Tibial artery (tissue), 4 donors: ENCODE measurements at regions not wholly inside any gene's neighbourhood (a gene's known extent, or its start where the extent isn't known, plus 50 kb on each side); places are given as distances from the start of the nearest gene placed in this dataset.

Experiments used
- DNase-seq, 2 donors: peaks; one replicate each; pipeline ENCODE4 v3.0.0-alpha.2; 2019
- H3K27ac ChIP-seq, 2 donors: fragments of 200-600 bp; sonication (generic) in 1 of 2; 1 replicate in 1 of 2; 2 replicates in 1 of 2; pipeline ENCODE4 v1.5.1; 2018 to 2019; ENCODE audit warnings: mild to moderate bottlenecking in 1 of 2
- H3K27me3 ChIP-seq, 2 donors: fragments of 200-600 bp; sonication (generic) in 1 of 2; one replicate each; pipeline versions ENCODE4 v1.5.1 to v1.6.0; 2016 to 2019
- H3K36me3 ChIP-seq, 3 donors: fragments of 200-600 bp; sonication (generic) in 2 of 3; one replicate each; pipeline ENCODE4 v1.5.1; 2016 to 2019; ENCODE audit warnings: mild to moderate bottlenecking in 2 of 3
- H3K4me1 ChIP-seq, 4 donors: fragments of 200-600 bp; sonication (generic) in 2 of 4; 1 replicate in 3 of 4; 2 replicates in 1 of 4; pipeline ENCODE4 v1.5.1; 2016 to 2019
- H3K4me3 ChIP-seq, 2 donors: fragments of 200-600 bp; sonication (generic) in 1 of 2; 1 replicate in 1 of 2; 2 replicates in 1 of 2; pipeline ENCODE4 v1.5.1; 2018 to 2019; ENCODE audit warnings: mild to moderate bottlenecking in 2 of 2
- H3K9me3 ChIP-seq, 3 donors: fragments of 200-600 bp; sonication (generic) in 1 of 3; one replicate each; pipeline ENCODE4 v1.5.1; 2016 to 2019
- intact Hi-C: fragments of 100-400 bp; cut with DNase I; formaldehyde crosslinking; loops from one replicate; pipeline ENCODE4 v1.15.0; 2023; ENCODE audit warnings: low total_unique reads
- TF ChIP-seq, protein P1 (sequence below), 2 experiments: fragments of 200-600 bp in 1 of 2; fragments of 450-650 bp in 1 of 2; IDR thresholded peaks; one replicate each; pipeline ENCODE4 v1.5.1; 2017 to 2019; ENCODE audit warnings: antibody characterized with exemption in 2 of 2, mild to moderate bottlenecking in 1 of 2, moderate library complexity in 1 of 2

DNA sequence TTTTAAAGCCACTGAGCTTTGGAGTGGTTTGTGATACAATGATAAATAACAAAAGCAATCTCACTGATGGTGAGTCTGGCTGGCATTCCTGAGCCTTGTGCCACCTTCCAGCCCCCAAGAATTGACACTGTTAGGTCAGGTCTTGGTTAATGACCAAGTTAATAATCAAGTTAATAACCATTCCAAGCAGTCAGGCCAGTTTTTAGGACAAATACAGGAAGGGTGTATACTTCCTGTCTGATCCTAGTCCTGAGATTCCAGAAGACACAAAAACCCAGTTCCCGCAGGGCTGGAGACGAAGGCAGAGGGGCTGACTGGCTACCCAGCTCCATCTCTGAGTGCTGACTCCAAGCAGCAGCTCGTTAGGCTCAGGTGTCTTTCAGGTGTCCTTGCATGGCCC is 74.6 kb upstream of the LAPTM4A start:
- Histone ChIP-seq H3K4me1 (no peaks in the 10 kb centered on the region), H3K36me3 (no peaks in the 10 kb centered on the region), H3K27ac (no peak overlapping the region), H3K27me3 (peaks cover 0 to 2% of the 10 kb centered on the region in 2 donors), H3K9me3 (no peaks in the 10 kb centered on the region), H3K4me3 (no peak overlapping the region)
- intact Hi-C loops: no loop called here
- TF ChIP-seq, protein P1, sequence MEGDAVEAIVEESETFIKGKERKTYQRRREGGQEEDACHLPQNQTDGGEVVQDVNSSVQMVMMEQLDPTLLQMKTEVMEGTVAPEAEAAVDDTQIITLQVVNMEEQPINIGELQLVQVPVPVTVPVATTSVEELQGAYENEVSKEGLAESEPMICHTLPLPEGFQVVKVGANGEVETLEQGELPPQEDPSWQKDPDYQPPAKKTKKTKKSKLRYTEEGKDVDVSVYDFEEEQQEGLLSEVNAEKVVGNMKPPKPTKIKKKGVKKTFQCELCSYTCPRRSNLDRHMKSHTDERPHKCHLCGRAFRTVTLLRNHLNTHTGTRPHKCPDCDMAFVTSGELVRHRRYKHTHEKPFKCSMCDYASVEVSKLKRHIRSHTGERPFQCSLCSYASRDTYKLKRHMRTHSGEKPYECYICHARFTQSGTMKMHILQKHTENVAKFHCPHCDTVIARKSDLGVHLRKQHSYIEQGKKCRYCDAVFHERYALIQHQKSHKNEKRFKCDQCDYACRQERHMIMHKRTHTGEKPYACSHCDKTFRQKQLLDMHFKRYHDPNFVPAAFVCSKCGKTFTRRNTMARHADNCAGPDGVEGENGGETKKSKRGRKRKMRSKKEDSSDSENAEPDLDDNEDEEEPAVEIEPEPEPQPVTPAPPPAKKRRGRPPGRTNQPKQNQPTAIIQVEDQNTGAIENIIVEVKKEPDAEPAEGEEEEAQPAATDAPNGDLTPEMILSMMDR (IDR thresholded peaks at IDR 0.05): no peak
- DNase-seq: no peak

DNA sequence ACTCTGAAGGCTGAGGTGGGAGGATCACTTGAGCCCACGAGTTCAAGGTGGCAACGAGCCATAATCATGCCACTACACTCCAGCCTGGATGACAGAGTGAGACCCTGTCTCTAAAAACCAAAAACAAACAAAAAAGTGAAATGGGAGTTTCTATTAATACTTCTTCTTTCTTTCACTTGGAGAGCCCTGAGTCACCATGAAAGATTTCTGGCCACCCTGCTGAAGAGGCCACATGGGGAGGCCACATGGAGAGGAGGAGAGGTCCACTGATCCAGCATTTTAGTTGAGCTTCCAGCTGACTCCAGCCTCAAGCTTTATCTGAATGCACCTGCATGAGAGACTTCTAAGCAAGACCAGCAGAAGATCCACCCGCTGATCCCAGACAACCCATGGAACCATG is 74.2 kb upstream of the LAPTM4A start:
- H3K36me3 ChIP-seq: no peaks in the 10 kb centered on the region
- H3K4me1 ChIP-seq: no peaks in the 10 kb centered on the region
- H3K27ac ChIP-seq: no peak overlapping the region
- TF ChIP-seq, protein P1 (IDR thresholded peaks at IDR 0.05): no peak
- no peak overlapping the region for H3K4me3 ChIP-seq
- H3K9me3 ChIP-seq: no peaks in the 10 kb centered on the region
- DNase-seq: no peak
- H3K27me3 ChIP-seq: peaks cover 0 to 2% of the 10 kb centered on the region in 2 donors
- intact Hi-C loops: no loop called here

DNA sequence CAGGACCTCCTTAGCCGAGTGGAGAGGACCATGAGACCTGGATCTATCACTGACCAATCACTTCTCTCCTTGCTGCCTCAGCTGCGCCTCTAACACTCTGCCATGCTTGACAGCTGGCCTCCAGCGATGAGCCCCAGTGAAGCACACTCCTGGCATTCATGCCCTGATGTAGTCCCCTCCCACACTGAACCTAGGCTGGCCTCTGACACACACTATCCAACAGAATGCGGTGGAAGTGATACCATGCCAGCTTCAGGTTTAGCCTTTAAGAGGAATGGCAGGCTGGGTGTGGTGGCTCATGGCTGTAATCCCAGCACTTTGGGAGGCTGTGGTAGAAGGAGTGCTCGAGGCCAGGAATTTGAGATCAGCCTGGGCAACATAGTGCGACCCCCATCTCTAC is 73.7 kb upstream of the LAPTM4A start:
- no peaks in the 10 kb centered on the region for H3K4me1 ChIP-seq
- H3K27ac ChIP-seq: no peak overlapping the region
- no peaks in the 10 kb centered on the region for H3K9me3 ChIP-seq
- H3K36me3 ChIP-seq: no peaks in the 10 kb centered on the region
- peaks cover 0 to 2% of the 10 kb centered on the region in 2 donors for H3K27me3 ChIP-seq
- H3K4me3 ChIP-seq: no peak overlapping the region
- intact Hi-C loops: no loop called here
- no peak for DNase-seq
- TF ChIP-seq, protein P1 (IDR thresholded peaks at IDR 0.05): no peak

DNA sequence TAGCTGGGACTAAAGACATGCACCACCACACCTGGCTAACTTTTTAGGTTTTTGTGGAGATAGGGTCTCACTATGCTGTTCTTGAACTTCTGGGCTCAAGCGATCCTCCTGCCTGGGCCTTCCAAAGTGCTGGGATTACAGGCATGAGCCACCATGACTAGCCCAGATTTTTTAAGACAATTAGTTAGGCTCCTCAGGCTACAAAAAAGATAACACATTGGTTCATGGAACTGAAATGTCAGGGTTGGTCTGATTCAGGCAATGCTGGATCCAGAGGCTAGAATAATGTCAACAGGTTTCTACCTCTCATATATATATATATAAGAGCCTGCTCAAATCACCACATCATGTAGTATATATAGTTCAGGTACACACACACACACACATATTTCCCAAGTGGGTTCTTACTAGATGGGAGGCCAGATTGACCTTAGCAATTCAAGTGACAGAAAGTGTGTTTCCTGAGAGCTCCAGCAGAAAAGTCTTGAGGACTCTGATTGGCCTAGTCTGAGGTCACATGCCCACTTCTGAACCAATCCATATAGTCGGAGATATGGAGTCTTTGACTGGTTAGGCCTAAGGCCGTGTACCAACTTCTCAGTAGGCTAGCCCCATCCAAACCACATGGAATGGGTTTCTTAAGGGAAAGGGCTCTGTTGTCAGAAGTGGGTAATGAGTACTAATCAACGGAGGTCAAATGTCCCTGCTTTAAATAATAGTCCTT is 72.6 kb upstream of the LAPTM4A start:
- DNase-seq: no peak
- intact Hi-C loops: no loop called here
- H3K4me3 ChIP-seq: no peak overlapping the region
- no peaks in the 10 kb centered on the region for H3K4me1 ChIP-seq
- H3K9me3 ChIP-seq: no peaks in the 10 kb centered on the region
- H3K27me3 ChIP-seq: no peaks in the 10 kb centered on the region
- H3K36me3 ChIP-seq: no peaks in the 10 kb centered on the region
- TF ChIP-seq, protein P1 (IDR thresholded peaks at IDR 0.05): no peak
- H3K27ac ChIP-seq: no peak overlapping the region

DNA sequence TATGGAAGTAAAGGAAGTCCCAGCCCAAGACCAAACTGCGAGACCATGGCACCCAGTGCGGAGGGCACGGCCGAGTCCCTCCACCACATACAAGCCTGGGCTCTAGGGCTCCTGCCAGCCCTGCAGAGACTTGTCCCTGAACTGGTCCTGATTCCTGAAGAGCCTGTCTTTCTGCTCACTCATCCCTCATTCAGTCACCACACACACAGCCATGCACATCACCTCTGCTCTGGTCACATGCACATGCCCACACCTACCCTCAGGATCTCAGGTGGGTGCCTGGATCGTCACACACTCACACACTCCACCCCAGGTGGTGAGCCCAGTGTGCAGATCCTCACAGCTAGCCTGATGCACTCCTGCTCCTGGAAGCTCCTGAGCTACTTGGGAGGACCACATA is 71.4 kb upstream of the LAPTM4A start:
- Histone ChIP-seq H3K4me1 (no peaks in the 10 kb centered on the region), H3K27me3 (no peaks in the 10 kb centered on the region), H3K9me3 (no peaks in the 10 kb centered on the region), H3K36me3 (no peaks in the 10 kb centered on the region), H3K4me3 (no peak overlapping the region), H3K27ac (no peak overlapping the region)
- intact Hi-C loops: no loop called here
- TF ChIP-seq, protein P1 (IDR thresholded peaks at IDR 0.05): no peak
- DNase-seq: no peak
